ENCODE measurements at regions not wholly inside any gene's neighbourhood (a gene's known extent, or its start where the extent isn't known, plus 50 kb on each side); places are given as distances from the start of the nearest gene placed in this dataset.

DNA sequence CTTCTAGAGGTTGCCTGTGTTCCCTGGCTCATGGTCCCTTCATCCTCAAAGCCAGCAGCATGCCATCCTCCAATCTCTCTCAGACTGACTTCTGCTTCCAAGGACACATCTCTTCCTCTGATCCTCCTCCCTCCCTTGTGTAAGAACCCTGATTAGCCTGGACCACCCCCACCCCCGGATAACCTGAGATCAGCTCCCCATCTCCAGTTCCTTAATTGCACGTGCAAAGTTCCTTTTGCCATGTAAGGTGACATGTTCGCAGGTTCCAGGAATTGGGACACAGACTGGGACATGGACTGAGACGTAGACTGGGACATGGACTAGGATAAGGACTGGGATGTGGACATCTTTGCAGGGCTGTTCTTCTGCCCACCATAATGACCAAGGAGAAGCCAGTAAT lies 925.3 kb downstream of the TBC1D22A start:
- TF ChIP-seq, protein P1, sequence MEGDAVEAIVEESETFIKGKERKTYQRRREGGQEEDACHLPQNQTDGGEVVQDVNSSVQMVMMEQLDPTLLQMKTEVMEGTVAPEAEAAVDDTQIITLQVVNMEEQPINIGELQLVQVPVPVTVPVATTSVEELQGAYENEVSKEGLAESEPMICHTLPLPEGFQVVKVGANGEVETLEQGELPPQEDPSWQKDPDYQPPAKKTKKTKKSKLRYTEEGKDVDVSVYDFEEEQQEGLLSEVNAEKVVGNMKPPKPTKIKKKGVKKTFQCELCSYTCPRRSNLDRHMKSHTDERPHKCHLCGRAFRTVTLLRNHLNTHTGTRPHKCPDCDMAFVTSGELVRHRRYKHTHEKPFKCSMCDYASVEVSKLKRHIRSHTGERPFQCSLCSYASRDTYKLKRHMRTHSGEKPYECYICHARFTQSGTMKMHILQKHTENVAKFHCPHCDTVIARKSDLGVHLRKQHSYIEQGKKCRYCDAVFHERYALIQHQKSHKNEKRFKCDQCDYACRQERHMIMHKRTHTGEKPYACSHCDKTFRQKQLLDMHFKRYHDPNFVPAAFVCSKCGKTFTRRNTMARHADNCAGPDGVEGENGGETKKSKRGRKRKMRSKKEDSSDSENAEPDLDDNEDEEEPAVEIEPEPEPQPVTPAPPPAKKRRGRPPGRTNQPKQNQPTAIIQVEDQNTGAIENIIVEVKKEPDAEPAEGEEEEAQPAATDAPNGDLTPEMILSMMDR (IDR thresholded peaks at IDR 0.05), result no peak
- TF ChIP-seq EZH2 (IDR thresholded peaks at IDR 0.05; ENCODE audit: borderline replicate concordance, insufficient read depth, low read depth, low read length, poor library complexity, severe bottlenecking), result no peak
